Mammary epithelial cell (primary cell): ENCODE measurements at regions not wholly inside any gene's neighbourhood (a gene's known extent, or its start where the extent isn't known, plus 50 kb on each side); places are given as distances from the start of the nearest gene placed in this dataset.

Experiments used
- EZH2 ChIP-seq: IDR thresholded peaks from 2 replicates; pipeline ENCODE4 v1.6.1; 2012; ENCODE audit warnings: low read length, inconsistent platforms, borderline replicate concordance
- TF ChIP-seq, protein P1 (sequence below), 2 donors: IDR thresholded peaks in 1 of 2; conservative IDR thresholded peaks in 1 of 2; 2 replicates each; pipeline ENCODE4 v1.5.1; 2011 to 2012; ENCODE audit warnings: inconsistent platforms in 2 of 2, low read length in 2 of 2, mild to moderate bottlenecking in 2 of 2, control low read depth in 1 of 2, low read depth in 1 of 2; ENCODE audit not compliant: insufficient read depth in 1 of 2; ENCODE audit errors: extremely low read depth in 1 of 2

DNA sequence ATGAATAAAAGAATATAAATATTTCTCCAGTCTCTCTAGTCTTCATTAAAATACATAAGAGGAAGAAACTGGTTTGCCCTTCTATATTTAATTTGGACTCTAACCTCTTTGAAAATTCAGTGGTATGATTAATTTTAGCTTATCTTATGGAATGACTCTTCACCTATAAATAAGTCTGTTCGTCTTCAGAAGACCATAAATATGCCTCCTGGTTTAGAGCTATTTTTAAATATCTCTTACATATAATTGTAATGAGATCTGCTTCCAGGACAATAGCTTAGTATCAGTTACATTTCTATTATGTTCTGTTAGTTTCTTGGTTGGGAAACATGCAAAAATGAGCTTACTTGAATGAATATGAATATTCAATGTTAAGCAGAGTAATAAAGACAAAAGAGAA, 257.5 kb upstream of the HMGA2 start:
- TF ChIP-seq, protein P1, sequence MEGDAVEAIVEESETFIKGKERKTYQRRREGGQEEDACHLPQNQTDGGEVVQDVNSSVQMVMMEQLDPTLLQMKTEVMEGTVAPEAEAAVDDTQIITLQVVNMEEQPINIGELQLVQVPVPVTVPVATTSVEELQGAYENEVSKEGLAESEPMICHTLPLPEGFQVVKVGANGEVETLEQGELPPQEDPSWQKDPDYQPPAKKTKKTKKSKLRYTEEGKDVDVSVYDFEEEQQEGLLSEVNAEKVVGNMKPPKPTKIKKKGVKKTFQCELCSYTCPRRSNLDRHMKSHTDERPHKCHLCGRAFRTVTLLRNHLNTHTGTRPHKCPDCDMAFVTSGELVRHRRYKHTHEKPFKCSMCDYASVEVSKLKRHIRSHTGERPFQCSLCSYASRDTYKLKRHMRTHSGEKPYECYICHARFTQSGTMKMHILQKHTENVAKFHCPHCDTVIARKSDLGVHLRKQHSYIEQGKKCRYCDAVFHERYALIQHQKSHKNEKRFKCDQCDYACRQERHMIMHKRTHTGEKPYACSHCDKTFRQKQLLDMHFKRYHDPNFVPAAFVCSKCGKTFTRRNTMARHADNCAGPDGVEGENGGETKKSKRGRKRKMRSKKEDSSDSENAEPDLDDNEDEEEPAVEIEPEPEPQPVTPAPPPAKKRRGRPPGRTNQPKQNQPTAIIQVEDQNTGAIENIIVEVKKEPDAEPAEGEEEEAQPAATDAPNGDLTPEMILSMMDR (conservative IDR thresholded peaks at IDR 0.05 in 1 of 2, IDR thresholded peaks at IDR 0.05 in 1 of 2; ENCODE audit: extremely low read depth in 1 of 2, insufficient read depth in 1 of 2, low read depth in 1 of 2, low read length in 2 of 2): no peak
- TF ChIP-seq EZH2: no peak
